H1 (cell line): ENCODE measurements at regions not wholly inside any gene's neighbourhood (a gene's known extent, or its start where the extent isn't known, plus 50 kb on each side); places are given as distances from the start of the nearest gene placed in this dataset.

Source experiments
- CTCF ChIA-PET: fragments of 300-600 bp; sonication (Branson Sonifier 250); formaldehyde crosslinking; loops from one replicate; lab custom pipeline; 2021; ENCODE audit not compliant: partially characterized antibody; lab: Charles Lee
- POLR2A ChIA-PET: fragments of 300-600 bp; sonication (Branson Sonifier 250); formaldehyde crosslinking; loops from one replicate; lab custom pipeline; 2021; ENCODE audit warnings: inconsistent platforms; ENCODE audit not compliant: partially characterized antibody; lab: Charles Lee
- DNase-seq, 2 experiments: peaks; one replicate each; pipeline versions ENCODE4 v3.0.0 to v3.0.0-alpha.2; 2010 to 2022; ENCODE audit warnings: low spot score in 2 of 2, low read depth in 1 of 2, mixed read lengths in 1 of 2
- FAIRE-seq: peaks from 2 replicates; lab custom pipeline; 2011; peaks lifted over from hg19 to GRCh38; lab: Jason Lieb, UNC
- H2AFZ ChIP-seq: 2 replicates; pipeline ENCODE4 v1.8.1; 2012; ENCODE audit warnings: low read length, inconsistent platforms
- H2AK5ac ChIP-seq: 2 replicates; pipeline ENCODE4 v1.6.1; 2013; ENCODE audit warnings: low read depth, low read length
- H2BK120ac ChIP-seq: replicated peaks from 2 replicates; pipeline ENCODE3; 2013; ENCODE audit warnings: low read depth, low read length, inconsistent platforms
- H2BK12ac ChIP-seq: 2 replicates; pipeline ENCODE4 v1.6.1; 2013; ENCODE audit warnings: low read depth, low read length
- H2BK15ac ChIP-seq: 2 replicates; pipeline ENCODE4 v1.6.1; 2013; ENCODE audit warnings: low read length
- H2BK20ac ChIP-seq: 2 replicates; pipeline ENCODE4 v1.6.1; 2013; ENCODE audit warnings: low read length
- H2BK5ac ChIP-seq: 2 replicates; pipeline ENCODE4 v1.6.1; 2013; ENCODE audit warnings: low read depth, low read length
- H3K14ac ChIP-seq: 2 replicates; pipeline ENCODE4 v1.6.1; 2013; ENCODE audit warnings: inconsistent platforms; ENCODE audit not compliant: insufficient read length
- H3K18ac ChIP-seq: 2 replicates; pipeline ENCODE4 v1.6.1; 2013; ENCODE audit warnings: low read length; ENCODE audit errors: extremely low read depth
- H3K23ac ChIP-seq: 2 replicates; pipeline ENCODE4 v1.6.1; 2013; ENCODE audit warnings: inconsistent platforms; ENCODE audit not compliant: insufficient read length
- H3K23me2 ChIP-seq: 2 replicates; pipeline ENCODE4 v1.6.1; 2013; ENCODE audit warnings: low read depth, low read length
- H3K27ac ChIP-seq: 2 replicates; pipeline ENCODE4 v1.6.1; 2011; ENCODE audit warnings: low read depth, low read length, inconsistent platforms
- H3K27me3 ChIP-seq, 4 experiments: replicated peaks in 1 of 4; 1 replicate in 1 of 4; 2 replicates in 3 of 4; pipeline versions ENCODE4 v1.6.1 to v1.8.1; 2011 to 2013; ENCODE audit warnings: low read length in 3 of 4, mild to moderate bottlenecking in 3 of 4, inconsistent platforms in 2 of 4, mixed read lengths in 2 of 4, moderate library complexity in 1 of 4; ENCODE audit not compliant: control insufficient read depth in 3 of 4, insufficient read depth in 3 of 4; ENCODE audit errors: extremely low read depth in 1 of 4
- H3K36me3 ChIP-seq, 4 experiments: 2 replicates each; pipeline versions ENCODE4 v1.6.1 to v1.8.1; 2011 to 2013; ENCODE audit warnings: mild to moderate bottlenecking in 4 of 4, low read length in 3 of 4, moderate library complexity in 2 of 4, control low read depth in 1 of 4, inconsistent platforms in 1 of 4; ENCODE audit not compliant: insufficient read depth in 4 of 4, control insufficient read depth in 2 of 4
- H3K4ac ChIP-seq: replicated peaks from 2 replicates; pipeline ENCODE3; 2013; ENCODE audit warnings: low read length, low read depth, mixed read lengths, inconsistent platforms; ENCODE audit not compliant: insufficient read length
- H3K4me1 ChIP-seq, 4 experiments: replicated peaks in 1 of 4; 1 replicate in 1 of 4; 2 replicates in 3 of 4; pipeline versions ENCODE4 v1.6.1 to v1.8.1; 2011 to 2013; ENCODE audit warnings: low read length in 3 of 4, inconsistent platforms in 2 of 4, mixed read lengths in 1 of 4; ENCODE audit not compliant: insufficient read depth in 4 of 4, control insufficient read depth in 3 of 4
- H3K4me2 ChIP-seq, 2 experiments: 2 replicates each; pipeline versions ENCODE4 v1.6.1 to v1.8.1; 2011 to 2013; ENCODE audit warnings: low read depth in 2 of 2, low read length in 2 of 2, control low read depth in 1 of 2, inconsistent platforms in 1 of 2, mild to moderate bottlenecking in 1 of 2; ENCODE audit not compliant: insufficient read depth in 1 of 2
- H3K4me3 ChIP-seq, 4 experiments: fragments of 200-600, 300-600 bp in 1 of 4; sonication (generic), shearing (Covaris generic), sonication (Bioruptor Twin) in 1 of 4; 2 replicates each; pipeline versions ENCODE4 v1.5.1 to v1.8.1; 2011 to 2016; ENCODE audit warnings: low read length in 4 of 4, low read depth in 3 of 4, control low read depth in 2 of 4, inconsistent platforms in 2 of 4, mild to moderate bottlenecking in 2 of 4, mixed read lengths in 1 of 4, moderate library complexity in 1 of 4; ENCODE audit not compliant: insufficient read depth in 2 of 4; ENCODE audit errors: extremely low read depth in 1 of 4
- H3K56ac ChIP-seq: replicated peaks from 2 replicates; pipeline ENCODE3; 2013; ENCODE audit warnings: low read depth, mild to moderate bottlenecking, mixed read lengths, low read length, inconsistent platforms; ENCODE audit not compliant: insufficient read length
- H3K79me1 ChIP-seq: 2 replicates; pipeline ENCODE4 v1.6.1; 2013; ENCODE audit warnings: low read depth, low read length, control low read depth
- H3K79me2 ChIP-seq, 2 experiments: 2 replicates each; pipeline versions ENCODE4 v1.6.1 to v1.8.1; 2012 to 2013; ENCODE audit warnings: low read length in 2 of 2, mild to moderate bottlenecking in 2 of 2, inconsistent platforms in 1 of 2; ENCODE audit not compliant: insufficient read depth in 2 of 2, control insufficient read depth in 1 of 2
- H3K9ac ChIP-seq, 4 experiments: replicated peaks in 1 of 4; 1 replicate in 1 of 4; 2 replicates in 3 of 4; pipeline versions ENCODE4 v1.6.1 to v1.8.1; 2011 to 2013; ENCODE audit warnings: low read depth in 3 of 4, low read length in 3 of 4, control low read depth in 2 of 4, mild to moderate bottlenecking in 2 of 4, moderate library complexity in 2 of 4, inconsistent platforms in 1 of 4; ENCODE audit errors: extremely low read depth in 1 of 4
- H3K9me3 ChIP-seq, 2 experiments: 2 replicates each; pipeline versions ENCODE4 v1.6.1 to v1.8.1; 2012 to 2013; ENCODE audit warnings: mild to moderate bottlenecking in 2 of 2, moderate library complexity in 2 of 2, control low read depth in 1 of 2, inconsistent platforms in 1 of 2, low read depth in 1 of 2, low read length in 1 of 2, mixed read lengths in 1 of 2; ENCODE audit not compliant: insufficient read depth in 2 of 2
- H4K20me1 ChIP-seq, 2 experiments: replicated peaks in 1 of 2; 2 replicates each; pipeline versions ENCODE3 to v1.8.1; 2011 to 2013; ENCODE audit warnings: inconsistent platforms in 2 of 2, low read length in 2 of 2, mild to moderate bottlenecking in 1 of 2; ENCODE audit not compliant: insufficient read depth in 2 of 2, control insufficient read depth in 1 of 2
- H4K5ac ChIP-seq: 2 replicates; pipeline ENCODE4 v1.6.1; 2013; ENCODE audit warnings: low read length, low read depth, mixed read lengths, inconsistent platforms; ENCODE audit not compliant: insufficient read length
- H4K8ac ChIP-seq: 2 replicates; pipeline ENCODE4 v1.8.0; 2013; ENCODE audit warnings: mild to moderate bottlenecking, moderate library complexity, low read length, inconsistent platforms; ENCODE audit not compliant: insufficient read depth; ENCODE audit errors: extremely low read depth
- H4K91ac ChIP-seq: replicated peaks from 2 replicates; pipeline ENCODE3; 2013; ENCODE audit warnings: low read length, mixed read lengths, inconsistent platforms; ENCODE audit not compliant: insufficient read length
- BACH1 ChIP-seq: IDR thresholded peaks from 2 replicates; pipeline ENCODE4 v1.6.1; 2012; ENCODE audit warnings: low read length, improper control_type of control experiment
- CBX5 ChIP-seq: fragments of 300-800, 300-1000 bp; sonication (generic); IDR thresholded peaks from 2 replicates; pipeline ENCODE4 v1.7.1; 2016; ENCODE audit warnings: antibody characterized with exemption, low read length, low read depth
- NANOG ChIP-seq: IDR thresholded peaks from 2 replicates; pipeline ENCODE4 v1.6.1; 2011; ENCODE audit warnings: low read length, low read depth, mild to moderate bottlenecking, inconsistent platforms; ENCODE audit not compliant: insufficient read depth, poor library complexity, severe bottlenecking
- PHF8 ChIP-seq: fragments of 200-600 bp; sonication (generic); conservative IDR thresholded peaks from 2 replicates; pipeline ENCODE4 v1.7.1; 2012; ENCODE audit warnings: low read depth, mild to moderate bottlenecking, inconsistent platforms, low read length, moderate library complexity
- POLR2AphosphoS5 ChIP-seq: IDR thresholded peaks from 2 replicates; pipeline ENCODE4 v1.6.1; 2011; ENCODE audit warnings: low read depth, low read length
- SP1 ChIP-seq: IDR thresholded peaks from 2 replicates; pipeline ENCODE4 v1.6.1; 2011; ENCODE audit warnings: low read depth, low read length
- SUZ12 ChIP-seq: fragments of 200-600 bp; sonication (generic); IDR thresholded peaks from 2 replicates; pipeline ENCODE4 v1.6.1; 2012; ENCODE audit warnings: mild to moderate bottlenecking, inconsistent platforms, low read length, moderate library complexity, mixed read lengths
- TAF7 ChIP-seq: optimal IDR thresholded peaks from 2 replicates; pipeline ENCODE3; 2011; ENCODE audit warnings: low read depth, mild to moderate bottlenecking, inconsistent platforms, low read length, moderate library complexity, borderline replicate concordance
- TBP ChIP-seq: IDR thresholded peaks from 2 replicates; pipeline ENCODE4 v1.6.1; 2011; ENCODE audit warnings: low read depth, low read length, improper control_type of control experiment
- WGBS, 2 experiments: shearing (Covaris generic) in 1 of 2; methylation state at CpG; one replicate each; pipeline versions ENCODE4 v1.1.6 to v1.1.7; 2013 to 2015; ENCODE audit warnings: low lambda C conversion rate in 2 of 2, mixed read lengths in 2 of 2, inconsistent platforms in 1 of 2, low coverage in 1 of 2, missing lambda C conversion rate in 1 of 2; ENCODE audit not compliant: insufficient replicate concordance in 2 of 2, insufficient coverage in 1 of 2, insufficient read length in 1 of 2; ENCODE audit errors: extremely low coverage in 1 of 2, missing lambda C conversion rate in 1 of 2; 5-methylcytosine and 5-hydroxymethylcytosine counted together
- TF ChIP-seq, protein P1 (sequence below): IDR thresholded peaks from 2 replicates; pipeline ENCODE4 v1.6.1; 2012; ENCODE audit warnings: low read length, inconsistent platforms
- TF ChIP-seq, protein P2 (sequence below), 3 experiments: IDR thresholded peaks; 1 replicate in 2 of 3; 2 replicates in 1 of 3; pipeline versions ENCODE4 v1.5.1 to v1.6.1; 2011; ENCODE audit warnings: low read length in 3 of 3, mild to moderate bottlenecking in 3 of 3, inconsistent platforms in 2 of 3, low read depth in 1 of 3, moderate library complexity in 1 of 3; ENCODE audit not compliant: insufficient read depth in 1 of 3; ENCODE audit errors: control extremely low read depth in 1 of 3

GRCh38 chr13:73235385-73235784 is 176.6 kb downstream of the KLF5 start:
- no peaks in the 10 kb centered on the region for H3K27me3 ChIP-seq
- H3K4me2 ChIP-seq = no peak overlapping the region
- no peaks in the 10 kb centered on the region for H3K23me2 ChIP-seq
- H3K4me1 ChIP-seq = no peaks in the 10 kb centered on the region
- H3K9ac ChIP-seq = no peak overlapping the region
- no peak overlapping the region for H3K56ac ChIP-seq
- no peak overlapping the region for H2BK12ac ChIP-seq
- H3K14ac ChIP-seq = no peak overlapping the region
- no peak for DNase-seq
- CTCF ChIA-PET = no interaction called here
- POLR2A ChIA-PET = no interaction called here
- no peak overlapping the region for H4K8ac ChIP-seq
- H3K9me3 ChIP-seq = no peaks in the 10 kb centered on the region
- H2BK5ac ChIP-seq = no peak overlapping the region
- H4K5ac ChIP-seq = no peak overlapping the region
- H3K4ac ChIP-seq = no peak overlapping the region
- H3K23ac ChIP-seq = no peak overlapping the region
- H4K91ac ChIP-seq = no peak overlapping the region
- H2BK120ac ChIP-seq = no peak overlapping the region
- no peaks in the 10 kb centered on the region for H3K36me3 ChIP-seq
- no peak overlapping the region for H2AFZ ChIP-seq
- no peak overlapping the region for H3K4me3 ChIP-seq
- no peaks in the 10 kb centered on the region for H4K20me1 ChIP-seq
- H3K79me2 ChIP-seq = no peaks in the 10 kb centered on the region
- FAIRE-seq = no peak
- H3K18ac ChIP-seq = no peak overlapping the region
- no peak overlapping the region for H2AK5ac ChIP-seq
- no peak overlapping the region for H2BK20ac ChIP-seq
- H3K79me1 ChIP-seq = no peaks in the 10 kb centered on the region
- no peak overlapping the region for H2BK15ac ChIP-seq
- WGBS, 2 experiments = 96% methylated on average over 13 of the region's 13 CpGs; no CpG with 5 or more reads in 1 of the 2 experiments
- H3K27ac ChIP-seq = no peak overlapping the region
- TF ChIP-seq, protein P1, sequence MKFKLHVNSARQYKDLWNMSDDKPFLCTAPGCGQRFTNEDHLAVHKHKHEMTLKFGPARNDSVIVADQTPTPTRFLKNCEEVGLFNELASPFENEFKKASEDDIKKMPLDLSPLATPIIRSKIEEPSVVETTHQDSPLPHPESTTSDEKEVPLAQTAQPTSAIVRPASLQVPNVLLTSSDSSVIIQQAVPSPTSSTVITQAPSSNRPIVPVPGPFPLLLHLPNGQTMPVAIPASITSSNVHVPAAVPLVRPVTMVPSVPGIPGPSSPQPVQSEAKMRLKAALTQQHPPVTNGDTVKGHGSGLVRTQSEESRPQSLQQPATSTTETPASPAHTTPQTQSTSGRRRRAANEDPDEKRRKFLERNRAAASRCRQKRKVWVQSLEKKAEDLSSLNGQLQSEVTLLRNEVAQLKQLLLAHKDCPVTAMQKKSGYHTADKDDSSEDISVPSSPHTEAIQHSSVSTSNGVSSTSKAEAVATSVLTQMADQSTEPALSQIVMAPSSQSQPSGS = no peak
- TF ChIP-seq TBP (no peak), POLR2AphosphoS5 (no peak), TAF7 (no peak), NANOG (no peak), CBX5 (no peak), SUZ12 (no peak), BACH1 (no peak), SP1 (no peak), PHF8 (no peak)
- TF ChIP-seq, protein P2, sequence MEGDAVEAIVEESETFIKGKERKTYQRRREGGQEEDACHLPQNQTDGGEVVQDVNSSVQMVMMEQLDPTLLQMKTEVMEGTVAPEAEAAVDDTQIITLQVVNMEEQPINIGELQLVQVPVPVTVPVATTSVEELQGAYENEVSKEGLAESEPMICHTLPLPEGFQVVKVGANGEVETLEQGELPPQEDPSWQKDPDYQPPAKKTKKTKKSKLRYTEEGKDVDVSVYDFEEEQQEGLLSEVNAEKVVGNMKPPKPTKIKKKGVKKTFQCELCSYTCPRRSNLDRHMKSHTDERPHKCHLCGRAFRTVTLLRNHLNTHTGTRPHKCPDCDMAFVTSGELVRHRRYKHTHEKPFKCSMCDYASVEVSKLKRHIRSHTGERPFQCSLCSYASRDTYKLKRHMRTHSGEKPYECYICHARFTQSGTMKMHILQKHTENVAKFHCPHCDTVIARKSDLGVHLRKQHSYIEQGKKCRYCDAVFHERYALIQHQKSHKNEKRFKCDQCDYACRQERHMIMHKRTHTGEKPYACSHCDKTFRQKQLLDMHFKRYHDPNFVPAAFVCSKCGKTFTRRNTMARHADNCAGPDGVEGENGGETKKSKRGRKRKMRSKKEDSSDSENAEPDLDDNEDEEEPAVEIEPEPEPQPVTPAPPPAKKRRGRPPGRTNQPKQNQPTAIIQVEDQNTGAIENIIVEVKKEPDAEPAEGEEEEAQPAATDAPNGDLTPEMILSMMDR (IDR thresholded peaks at IDR 0.05; ENCODE audit: control extremely low read depth in 1 of 3, insufficient read depth in 1 of 3, low read depth in 1 of 3, low read length in 3 of 3) = no peak
